MCF 10A (cell line): ENCODE measurements at regions not wholly inside any gene's neighbourhood (a gene's known extent, or its start where the extent isn't known, plus 50 kb on each side); places are given as distances from the start of the nearest gene placed in this dataset.

Experiments
- BruUV-seq: library from RNA; stranded (reverse); fragments of 400-500 nt; replicated peaks from 2 replicates; lab custom pipeline; 2021; lab: Mats Ljungman, UMichigan
- CTCF ChIA-PET: fragments of 300-600 bp; sonication (Branson Sonifier 250); formaldehyde crosslinking; extraction: SDS; loops from one replicate; lab custom pipeline; 2021; ENCODE audit warnings: antibody characterized with exemption, inconsistent platforms; lab: Yijun Ruan, JAX
- POLR2A ChIA-PET: fragments of 300-600, 350-650 bp; sonication (Branson Sonifier 250); formaldehyde crosslinking; extraction: SDS; loops from one replicate; lab custom pipeline; 2020; ENCODE audit warnings: antibody characterized with exemption, inconsistent platforms; lab: Yijun Ruan, JAX
- DNase-seq: peaks from one replicate; pipeline ENCODE4 v3.0.0-alpha.2; 2018; ENCODE audit not compliant: unreplicated experiment
- H3K27ac Mint-ChIP-seq: one replicate; pipeline ENCODE4 v1.8.0; 2022; ENCODE audit warnings: mild to moderate bottlenecking, low read depth, mixed read lengths; ENCODE audit not compliant: unreplicated experiment
- H3K27me3 Mint-ChIP-seq: one replicate; pipeline ENCODE4 v1.8.0; 2022; ENCODE audit warnings: mixed read lengths; ENCODE audit not compliant: insufficient read depth, unreplicated experiment
- H3K36me3 Mint-ChIP-seq: one replicate; pipeline ENCODE4 v1.8.0; 2022; ENCODE audit warnings: mild to moderate bottlenecking, moderate library complexity, mixed read lengths; ENCODE audit not compliant: insufficient read depth, unreplicated experiment
- H3K4me1 Mint-ChIP-seq: one replicate; pipeline ENCODE4 v1.8.0; 2022; ENCODE audit warnings: mixed read lengths; ENCODE audit not compliant: insufficient read depth, unreplicated experiment
- H3K4me3 Mint-ChIP-seq: one replicate; pipeline ENCODE4 v1.8.0; 2022; ENCODE audit warnings: mild to moderate bottlenecking, moderate library complexity, mixed read lengths; ENCODE audit not compliant: unreplicated experiment
- H3K9me3 Mint-ChIP-seq: one replicate; pipeline ENCODE4 v1.8.0; 2022; ENCODE audit warnings: mixed read lengths; ENCODE audit not compliant: unreplicated experiment
- intact Hi-C: fragments of 100-400 bp; cut with micrococcal nuclease; formaldehyde crosslinking; loops from 2 replicates; pipeline ENCODE4 v1.14.1; 2022
- TF ChIP-seq, protein P1 (sequence below): fragments of 200-600 bp; IDR thresholded peaks from one replicate; pipeline ENCODE4 v1.8.0; 2022; ENCODE audit warnings: antibody characterized with exemption, mild to moderate bottlenecking; ENCODE audit not compliant: unreplicated experiment

DNA sequence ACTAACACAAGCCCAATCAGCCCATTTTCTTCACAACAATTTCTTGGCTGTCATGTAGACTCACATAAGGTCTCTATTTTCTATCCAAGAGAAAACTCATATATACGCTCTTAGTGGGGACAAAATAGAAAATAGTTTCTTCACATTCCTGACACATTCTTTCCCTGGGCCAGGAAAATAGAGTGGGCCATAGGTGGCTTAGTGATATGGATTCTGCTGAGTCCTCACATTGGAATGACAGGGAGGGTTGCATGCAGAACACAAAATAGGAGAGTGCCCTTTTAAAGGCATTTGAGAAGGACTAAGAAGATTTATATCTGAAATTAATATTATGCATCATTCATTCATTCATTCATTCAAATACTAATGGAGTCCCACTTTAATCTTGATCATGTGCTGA lies 207.7 kb downstream of the LYPLAL1 start:
- intact Hi-C loops = loop anchor here (10.0 kb wide), 2 partner anchors 667 to 697 kb away; no protein-coding TSS in a partner anchor
- no TSS peak for BruUV-seq
- DNase-seq = no peak
- peaks cover 7% of the 10 kb centered on the region for H3K9me3 Mint-ChIP-seq
- POLR2A ChIA-PET = interaction anchor here (0.6 kb wide), 1 partner anchor 27 kb away, joined by 3 read pairs; no protein-coding TSS in a partner anchor
- H3K27ac Mint-ChIP-seq = no peak overlapping the region
- H3K27me3 Mint-ChIP-seq = peaks cover 65% of the 10 kb centered on the region
- CTCF ChIA-PET = interaction anchor here (0.6 to 1.0 kb wide), 2 partner anchors 36 to 1053 kb away, joined by 3 to 4 read pairs; no protein-coding TSS in a partner anchor
- TF ChIP-seq, protein P1, sequence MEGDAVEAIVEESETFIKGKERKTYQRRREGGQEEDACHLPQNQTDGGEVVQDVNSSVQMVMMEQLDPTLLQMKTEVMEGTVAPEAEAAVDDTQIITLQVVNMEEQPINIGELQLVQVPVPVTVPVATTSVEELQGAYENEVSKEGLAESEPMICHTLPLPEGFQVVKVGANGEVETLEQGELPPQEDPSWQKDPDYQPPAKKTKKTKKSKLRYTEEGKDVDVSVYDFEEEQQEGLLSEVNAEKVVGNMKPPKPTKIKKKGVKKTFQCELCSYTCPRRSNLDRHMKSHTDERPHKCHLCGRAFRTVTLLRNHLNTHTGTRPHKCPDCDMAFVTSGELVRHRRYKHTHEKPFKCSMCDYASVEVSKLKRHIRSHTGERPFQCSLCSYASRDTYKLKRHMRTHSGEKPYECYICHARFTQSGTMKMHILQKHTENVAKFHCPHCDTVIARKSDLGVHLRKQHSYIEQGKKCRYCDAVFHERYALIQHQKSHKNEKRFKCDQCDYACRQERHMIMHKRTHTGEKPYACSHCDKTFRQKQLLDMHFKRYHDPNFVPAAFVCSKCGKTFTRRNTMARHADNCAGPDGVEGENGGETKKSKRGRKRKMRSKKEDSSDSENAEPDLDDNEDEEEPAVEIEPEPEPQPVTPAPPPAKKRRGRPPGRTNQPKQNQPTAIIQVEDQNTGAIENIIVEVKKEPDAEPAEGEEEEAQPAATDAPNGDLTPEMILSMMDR = no peak
- no peaks in the 10 kb centered on the region for H3K4me1 Mint-ChIP-seq
- H3K4me3 Mint-ChIP-seq = no peak overlapping the region
- H3K36me3 Mint-ChIP-seq = no peaks in the 10 kb centered on the region

DNA sequence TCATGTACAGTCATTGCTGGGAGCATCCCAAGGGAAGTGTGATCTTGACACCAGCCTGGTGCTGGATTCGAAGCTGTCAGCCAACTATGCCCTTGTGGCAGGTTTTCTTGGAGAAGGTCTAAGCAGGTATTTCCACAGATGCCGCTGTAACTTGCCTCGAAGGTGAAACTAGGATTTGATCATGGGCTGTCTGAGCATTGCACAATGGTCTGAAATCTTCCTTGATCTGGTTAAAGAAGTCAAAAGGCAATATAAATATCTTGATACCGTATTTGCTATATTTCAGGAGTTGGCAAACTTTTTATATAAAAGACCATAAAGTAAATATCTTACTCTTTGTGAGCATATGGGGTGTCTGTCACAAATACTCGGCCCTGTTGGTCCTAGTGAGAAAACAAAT lies 206.8 kb downstream of the LYPLAL1 start:
- POLR2A ChIA-PET = no interaction called here
- H3K9me3 Mint-ChIP-seq = peaks cover 7% of the 10 kb centered on the region
- intact Hi-C loops = loop anchor here (10.0 kb wide), 2 partner anchors 666 to 696 kb away; no protein-coding TSS in a partner anchor
- no peaks in the 10 kb centered on the region for H3K4me1 Mint-ChIP-seq
- CTCF ChIA-PET = no interaction called here
- DNase-seq = no peak
- no peak overlapping the region for H3K27ac Mint-ChIP-seq
- no peaks in the 10 kb centered on the region for H3K36me3 Mint-ChIP-seq
- TF ChIP-seq, protein P1 = no peak
- H3K27me3 Mint-ChIP-seq = peaks cover 68% of the 10 kb centered on the region
- H3K4me3 Mint-ChIP-seq = no peak overlapping the region
- BruUV-seq = no TSS peak

DNA sequence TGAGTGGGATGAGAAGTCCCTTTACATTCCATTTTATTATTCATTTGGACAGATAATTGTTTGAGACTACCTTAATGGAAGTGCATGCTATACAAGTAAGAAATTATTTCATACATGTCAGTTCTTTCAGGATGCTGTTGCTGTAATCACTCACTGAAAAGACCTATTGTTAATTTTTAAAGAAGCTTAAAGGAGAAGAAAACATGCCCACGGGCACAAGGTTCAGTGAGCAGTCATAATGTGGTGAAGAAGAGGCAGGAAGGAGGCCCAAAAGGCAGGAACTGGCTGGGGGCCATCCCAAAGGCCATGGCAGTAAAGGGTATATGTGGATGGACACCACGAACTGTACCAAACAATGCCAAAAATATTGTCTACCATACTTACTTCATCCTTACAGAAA lies 206.0 kb downstream of the LYPLAL1 start:
- H3K4me1 Mint-ChIP-seq = no peaks in the 10 kb centered on the region
- no peaks in the 10 kb centered on the region for H3K36me3 Mint-ChIP-seq
- no peak for DNase-seq
- intact Hi-C loops = loop anchor here (10.0 kb wide), 2 partner anchors 665 to 695 kb away; no protein-coding TSS in a partner anchor
- CTCF ChIA-PET = interaction anchor here (2.2 kb wide), 1 partner anchor 8 kb away, joined by 7 read pairs; no protein-coding TSS in a partner anchor
- no peak overlapping the region for H3K27ac Mint-ChIP-seq
- H3K9me3 Mint-ChIP-seq = peaks cover 7% of the 10 kb centered on the region
- no TSS peak for BruUV-seq
- POLR2A ChIA-PET = no interaction called here
- H3K27me3 Mint-ChIP-seq = peaks cover 75% of the 10 kb centered on the region
- TF ChIP-seq, protein P1 = no peak
- H3K4me3 Mint-ChIP-seq = no peak overlapping the region

DNA sequence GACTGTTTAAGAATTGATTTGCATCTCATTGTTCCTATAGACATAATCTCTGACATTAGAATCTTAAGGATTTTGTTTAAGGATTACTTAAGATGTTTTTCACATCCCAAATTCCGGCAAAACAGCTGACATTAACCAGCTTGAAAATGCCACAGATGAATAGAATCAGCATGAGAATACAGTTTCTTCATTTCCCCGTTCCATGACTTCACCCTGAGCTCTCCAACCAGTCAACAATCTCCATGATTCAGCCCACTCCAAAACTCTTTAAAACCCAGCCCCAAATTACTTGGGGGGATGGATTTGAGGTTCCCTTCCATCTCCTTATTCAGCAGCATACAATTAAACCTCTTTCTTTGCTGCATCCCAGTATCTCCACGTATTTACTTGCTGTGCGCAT lies 201.0 kb downstream of the LYPLAL1 start:
- no TSS peak for BruUV-seq
- H3K27ac Mint-ChIP-seq = no peak overlapping the region

More for the DNA sequence above, 201.0 kb downstream of the LYPLAL1 start:
- H3K4me3 Mint-ChIP-seq = no peak overlapping the region
- DNase-seq = no peak
- H3K27me3 Mint-ChIP-seq = peaks cover 93% of the 10 kb centered on the region
- H3K4me1 Mint-ChIP-seq = no peaks in the 10 kb centered on the region
- TF ChIP-seq, protein P1 = no peak
- ChIA-PET CTCF (interaction anchor here (0.6 to 4.1 kb wide), 7 partner anchors 12 to 1442 kb away, joined by 3 to 47 read pairs (median 3); no protein-coding TSS in a partner anchor), POLR2A (interaction anchor here (0.7 kb wide), 1 partner anchor 181 kb away, joined by 4 read pairs; no protein-coding TSS in a partner anchor)
- intact Hi-C loops = no loop called here
- no peaks in the 10 kb centered on the region for H3K36me3 Mint-ChIP-seq
- H3K9me3 Mint-ChIP-seq = no peaks in the 10 kb centered on the region
